ENCODE measurements at regions not wholly inside any gene's neighbourhood (a gene's known extent, or its start where the extent isn't known, plus 50 kb on each side); places are given as distances from the start of the nearest gene placed in this dataset.

DNA sequence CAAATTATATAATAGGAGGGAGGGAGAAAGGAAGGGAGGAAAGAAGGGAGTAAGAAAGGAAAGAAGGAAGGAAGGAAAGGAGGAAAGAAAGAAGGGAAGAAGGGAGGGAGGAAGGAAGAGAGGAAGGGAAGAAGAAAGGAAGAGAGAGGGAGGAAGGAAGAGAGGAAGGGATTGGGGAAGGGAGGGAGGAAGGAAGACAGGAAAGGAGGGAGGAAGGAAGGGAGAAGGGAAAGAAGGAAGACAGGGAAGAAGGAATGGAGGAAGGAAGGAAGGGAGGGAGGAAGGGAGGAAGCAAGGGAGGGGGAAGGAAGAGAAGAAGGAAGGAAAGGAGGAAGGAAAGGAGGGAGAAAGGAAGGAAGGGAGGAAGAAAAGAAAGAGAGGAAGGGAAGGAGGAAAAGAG is 660.5 kb downstream of the EPM2A start:
- BruUV-seq (replicated peaks): no TSS peak

GRCh38 chr6:145075425-145075824 is 659.9 kb downstream of the EPM2A start:
- BruUV-seq (replicated peaks): no TSS peak
- intact Hi-C loops (cut with micrococcal nuclease; ENCODE audit: unreplicated experiment): no loop called here
- Mint-ChIP-seq H3K27me3 (ENCODE audit: unreplicated experiment) (peaks cover 12% of the 10 kb centered on the region), H3K27ac (ENCODE audit: unreplicated experiment) (no peak overlapping the region), H3K36me3 (ENCODE audit: insufficient read depth, unreplicated experiment) (no peaks in the 10 kb centered on the region), H3K9me3 (ENCODE audit: low read depth, unreplicated experiment) (no peaks in the 10 kb centered on the region), H3K4me1 (ENCODE audit: low read depth, unreplicated experiment) (peaks cover 8% of the 10 kb centered on the region), H3K4me3 (ENCODE audit: low read depth, unreplicated experiment) (no peak overlapping the region)
- TF ChIP-seq CTCF (IDR thresholded peaks at IDR 0.05; ENCODE audit: unreplicated experiment): no peak
- DNase-seq: no peak
- CTCF ChIA-PET: no interaction called here

More for the DNA sequence above, 660.5 kb downstream of the EPM2A start:
- intact Hi-C loops (cut with micrococcal nuclease; ENCODE audit: unreplicated experiment): no loop called here
- peaks cover 12% of the 10 kb centered on the region for H3K27me3 Mint-ChIP-seq (ENCODE audit: unreplicated experiment)
- no peak overlapping the region for H3K4me3 Mint-ChIP-seq (ENCODE audit: low read depth, unreplicated experiment)
- no peak for DNase-seq
- H3K36me3 Mint-ChIP-seq (ENCODE audit: insufficient read depth, unreplicated experiment): no peaks in the 10 kb centered on the region
- TF ChIP-seq CTCF (IDR thresholded peaks at IDR 0.05; ENCODE audit: unreplicated experiment): no peak
- H3K4me1 Mint-ChIP-seq (ENCODE audit: low read depth, unreplicated experiment): peaks cover 8% of the 10 kb centered on the region
- CTCF ChIA-PET: no interaction called here
- H3K9me3 Mint-ChIP-seq (ENCODE audit: low read depth, unreplicated experiment): no peaks in the 10 kb centered on the region
- H3K27ac Mint-ChIP-seq (ENCODE audit: unreplicated experiment): no peak overlapping the region

DNA sequence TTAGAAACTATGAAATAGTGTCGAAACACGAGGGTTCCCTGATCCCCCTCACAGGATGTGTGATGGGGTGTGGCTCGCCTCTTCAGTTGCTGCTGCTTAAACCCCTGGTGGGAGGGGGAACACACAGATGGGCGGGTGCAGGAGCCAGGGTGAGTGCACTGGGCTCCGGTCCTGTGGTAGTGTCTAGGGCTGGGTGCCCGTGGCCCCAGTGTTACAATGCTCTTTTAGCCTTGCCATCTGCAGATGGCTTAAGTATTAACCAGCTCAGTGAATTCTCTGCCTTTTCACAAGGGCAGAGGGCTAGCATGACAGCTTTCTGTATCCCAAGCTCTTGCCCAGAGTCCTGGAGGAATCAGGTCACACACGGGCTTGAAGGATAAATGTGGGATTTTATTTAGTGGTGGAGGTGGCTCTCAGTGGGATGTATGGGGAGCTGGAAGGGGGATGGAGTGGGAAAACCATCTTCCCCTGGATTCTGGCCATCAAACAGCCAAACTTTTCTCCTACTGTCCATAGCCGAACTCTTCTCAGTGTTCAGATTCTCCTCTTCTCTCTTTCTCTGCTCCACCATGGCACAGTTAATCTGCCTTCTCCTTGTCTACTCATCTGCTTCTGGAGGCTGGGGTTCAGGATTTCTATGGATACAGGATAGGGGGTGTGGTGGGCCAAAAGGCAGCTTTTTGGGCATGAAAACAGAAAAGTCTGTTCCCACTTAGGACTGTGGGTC is 659.0 kb downstream of the EPM2A start:
- intact Hi-C loops (cut with micrococcal nuclease; ENCODE audit: unreplicated experiment): no loop called here
- H3K9me3 Mint-ChIP-seq (ENCODE audit: low read depth, unreplicated experiment): no peaks in the 10 kb centered on the region
- CTCF ChIA-PET: no interaction called here
- H3K27ac Mint-ChIP-seq (ENCODE audit: unreplicated experiment): no peak overlapping the region
- H3K4me1 Mint-ChIP-seq (ENCODE audit: low read depth, unreplicated experiment): peaks cover 8% of the 10 kb centered on the region
- no TSS peak for BruUV-seq (replicated peaks)
- no peak for DNase-seq
- H3K27me3 Mint-ChIP-seq (ENCODE audit: unreplicated experiment): peaks cover 12% of the 10 kb centered on the region
- H3K4me3 Mint-ChIP-seq (ENCODE audit: low read depth, unreplicated experiment): no peak overlapping the region
- H3K36me3 Mint-ChIP-seq (ENCODE audit: insufficient read depth, unreplicated experiment): no peaks in the 10 kb centered on the region
- TF ChIP-seq CTCF (IDR thresholded peaks at IDR 0.05; ENCODE audit: unreplicated experiment): no peak

DNA sequence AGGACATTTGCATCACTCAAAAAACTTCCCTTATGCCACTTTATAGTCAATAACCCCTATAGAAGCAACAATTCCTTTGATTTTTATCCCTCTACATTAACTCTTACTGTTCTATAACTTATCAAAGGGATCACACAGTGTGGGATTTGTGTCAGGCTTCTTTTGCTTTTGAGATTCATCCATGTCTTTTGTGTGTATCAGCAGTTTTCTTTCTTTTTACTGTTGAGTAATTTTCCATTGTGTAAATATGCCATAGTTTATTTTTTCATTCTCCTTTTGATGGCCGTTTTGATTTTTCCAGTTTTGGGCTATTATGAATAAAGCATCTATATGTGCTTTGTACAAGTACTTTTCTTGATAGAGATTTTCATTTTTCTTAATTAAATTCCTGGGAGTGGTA is 657.9 kb downstream of the EPM2A start:
- H3K4me1 Mint-ChIP-seq (ENCODE audit: low read depth, unreplicated experiment): peaks cover 8% of the 10 kb centered on the region
- no peaks in the 10 kb centered on the region for H3K9me3 Mint-ChIP-seq (ENCODE audit: low read depth, unreplicated experiment)
- H3K36me3 Mint-ChIP-seq (ENCODE audit: insufficient read depth, unreplicated experiment): no peaks in the 10 kb centered on the region
- TF ChIP-seq CTCF (IDR thresholded peaks at IDR 0.05; ENCODE audit: unreplicated experiment): no peak
- BruUV-seq (replicated peaks): no TSS peak
- no peak overlapping the region for H3K4me3 Mint-ChIP-seq (ENCODE audit: low read depth, unreplicated experiment)
- CTCF ChIA-PET: no interaction called here
- intact Hi-C loops (cut with micrococcal nuclease; ENCODE audit: unreplicated experiment): no loop called here
- no peak overlapping the region for H3K27ac Mint-ChIP-seq (ENCODE audit: unreplicated experiment)
- peaks cover 12% of the 10 kb centered on the region for H3K27me3 Mint-ChIP-seq (ENCODE audit: unreplicated experiment)
- no peak for DNase-seq
